GM21515 (cell line): ENCODE measurements at regions not wholly inside any gene's neighbourhood (a gene's known extent, or its start where the extent isn't known, plus 50 kb on each side); places are given as distances from the start of the nearest gene placed in this dataset.

ENCODE experiments used
- ATAC-seq: cut with Tn5 transposase; IDR thresholded peaks from one replicate; pipeline ENCODE4 v1.9.1; 2021; ENCODE audit not compliant: unreplicated experiment

- ATAC-seq: peak; percentile 84
Observed at GRCh38 chr12:105783983-105784947, 354.5 kb downstream of the NUAK1 start.

- no peak for ATAC-seq
Observed at GRCh38 chr12:105793421-105793820, 345.3 kb downstream of the NUAK1 start.

GRCh38 chr12:105798256-105798845, 340.4 kb downstream of the NUAK1 start:
- ATAC-seq: no peak

GRCh38 chr12:105799103-105799502, 339.7 kb downstream of the NUAK1 start:
- ATAC-seq: no peak

GRCh38 chr12:105801351-105801750, 337.4 kb downstream of the NUAK1 start:
- no peak for ATAC-seq

GRCh38 chr12:105803292-105803691, 335.5 kb downstream of the NUAK1 start:
- no peak for ATAC-seq

DNA sequence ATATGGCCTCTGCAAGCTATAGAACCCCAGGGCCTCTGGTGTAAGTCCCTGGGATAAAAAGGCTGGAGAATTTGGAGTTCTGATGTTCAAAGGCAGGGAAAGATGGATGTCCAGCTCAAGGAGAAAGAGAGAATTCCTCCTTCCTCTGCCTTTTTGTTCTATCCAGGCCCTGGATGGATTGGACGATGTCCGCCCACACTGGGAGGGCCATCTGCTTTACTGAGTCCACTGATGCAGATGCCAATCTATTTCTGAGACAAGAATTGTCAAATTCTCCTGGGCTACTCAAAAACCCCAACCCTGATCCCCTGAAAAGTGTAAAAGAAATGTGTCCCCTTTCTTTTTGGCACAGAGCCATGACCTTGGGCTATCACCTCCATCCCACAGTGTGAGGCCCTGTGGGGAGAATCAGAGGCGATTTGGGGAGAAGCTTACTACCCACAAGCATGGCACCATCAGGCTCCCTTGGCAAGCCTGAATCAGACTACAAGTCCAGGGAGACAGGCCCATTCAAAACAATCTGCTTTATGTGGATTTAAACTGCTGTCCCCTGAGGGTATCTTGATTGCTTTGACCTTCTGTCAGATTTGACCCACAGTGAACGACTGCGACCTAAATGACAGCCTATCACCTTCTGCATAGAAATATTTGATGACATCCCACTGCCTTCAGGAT, 334.0 kb downstream of the NUAK1 start:
- ATAC-seq: no peak

GRCh38 chr12:105805730-105806399, 332.9 kb downstream of the NUAK1 start:
- ATAC-seq: no peak

- ATAC-seq: no peak
Observed at GRCh38 chr12:105806400-105806770, 332.4 kb downstream of the NUAK1 start.

- ATAC-seq: no peak
Observed at GRCh38 chr12:105812366-105812765, 326.4 kb downstream of the NUAK1 start.

- no peak for ATAC-seq
Observed at GRCh38 chr12:105813201-105813600, 325.6 kb downstream of the NUAK1 start.

DNA sequence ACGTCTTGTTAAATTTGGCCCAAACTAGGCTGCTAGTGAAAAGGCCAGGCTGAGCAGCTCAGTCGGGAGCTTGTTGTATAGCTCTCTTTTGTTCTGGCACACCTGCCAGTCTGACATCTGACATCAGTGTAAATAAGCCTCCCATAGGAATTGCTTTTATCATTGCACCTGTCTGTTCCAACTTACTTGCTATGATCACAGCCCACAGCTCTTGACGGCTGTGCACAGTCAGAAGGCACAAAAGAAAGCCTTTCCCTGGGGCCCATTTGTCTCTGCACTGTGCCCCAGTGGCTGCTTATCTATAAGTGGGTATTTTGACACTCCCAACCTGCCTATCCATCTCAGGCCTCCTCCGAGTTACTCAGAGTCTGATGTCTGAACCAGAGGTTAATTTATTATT, 324.5 kb downstream of the NUAK1 start:
- ATAC-seq: no peak

DNA sequence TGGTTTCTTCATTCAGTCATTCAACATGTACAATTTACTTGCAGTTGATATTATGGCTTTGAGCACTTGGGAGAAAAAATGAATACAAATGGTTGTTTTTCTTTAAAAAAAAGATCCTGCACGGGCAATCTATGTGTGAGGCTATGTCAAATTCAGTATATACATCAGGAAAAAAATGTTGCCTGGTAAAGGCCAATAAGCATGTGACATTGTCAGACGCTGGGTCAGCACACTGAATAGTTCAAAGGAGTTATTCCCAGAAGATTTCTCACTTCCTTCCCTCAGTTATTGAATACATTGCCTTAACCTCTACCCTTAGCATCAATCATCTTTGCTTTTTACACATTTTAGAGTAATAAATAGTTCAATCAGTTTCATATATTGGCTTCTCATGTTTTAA, 319.2 kb downstream of the NUAK1 start:
- ATAC-seq: no peak

DNA sequence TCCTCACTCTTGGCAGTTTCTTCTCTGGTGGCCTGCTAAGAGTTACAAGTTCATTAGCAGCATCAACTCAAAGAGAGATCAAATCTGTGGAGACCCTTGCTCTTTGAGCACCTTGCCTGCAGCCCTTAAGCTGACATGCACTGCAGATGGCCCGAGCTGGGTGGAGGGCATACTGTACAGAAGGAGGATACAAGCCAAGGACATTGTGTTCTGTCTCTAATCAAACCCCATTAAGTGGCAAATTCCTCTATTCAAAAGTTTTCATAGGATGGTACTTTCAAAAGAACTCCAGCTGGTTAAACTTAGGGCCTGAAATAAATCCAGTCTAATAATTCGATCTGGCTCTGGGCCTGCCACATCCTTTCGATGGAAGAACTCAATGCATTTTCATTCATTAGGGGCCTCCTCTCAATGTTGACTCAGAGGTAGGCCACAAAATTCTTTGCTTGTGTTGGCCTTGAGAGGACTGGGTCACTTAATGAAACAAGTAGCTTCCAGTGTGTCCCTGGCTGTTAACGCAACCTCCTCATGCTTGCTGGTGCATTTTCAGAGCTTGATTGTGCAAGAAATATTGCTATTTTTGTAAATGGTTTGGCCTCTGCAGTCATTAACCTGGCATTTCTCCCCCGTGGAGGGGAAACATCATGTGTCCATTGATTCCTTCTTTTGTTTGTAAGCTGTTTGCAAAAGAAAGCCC, 318.2 kb downstream of the NUAK1 start:
- no peak for ATAC-seq

GRCh38 chr12:105822131-105823105, 316.3 kb downstream of the NUAK1 start:
- ATAC-seq: no peak

DNA sequence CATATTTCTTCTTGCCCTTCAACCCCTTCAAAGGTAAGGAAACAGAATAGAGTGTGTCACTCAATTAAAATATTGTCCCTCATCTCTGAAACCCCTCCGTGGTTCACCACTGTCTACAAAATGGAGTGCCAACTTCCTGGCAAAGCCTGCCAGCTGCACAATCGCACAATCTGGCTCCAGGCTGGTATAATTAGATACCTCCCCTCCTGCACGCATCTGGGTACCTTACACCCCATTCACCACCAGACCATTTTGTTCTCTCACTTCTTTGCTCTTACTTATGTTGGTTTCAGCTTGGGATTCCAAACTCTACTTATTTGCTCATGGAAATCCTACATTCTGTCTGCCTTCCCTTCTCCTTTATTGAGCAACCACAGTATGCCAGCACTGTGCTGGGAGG, 314.9 kb downstream of the NUAK1 start:
- no peak for ATAC-seq

GRCh38 chr12:105825141-105825540, 313.6 kb downstream of the NUAK1 start:
- no peak for ATAC-seq

GRCh38 chr12:105831372-105831771, 307.4 kb downstream of the NUAK1 start:
- ATAC-seq: no peak

DNA sequence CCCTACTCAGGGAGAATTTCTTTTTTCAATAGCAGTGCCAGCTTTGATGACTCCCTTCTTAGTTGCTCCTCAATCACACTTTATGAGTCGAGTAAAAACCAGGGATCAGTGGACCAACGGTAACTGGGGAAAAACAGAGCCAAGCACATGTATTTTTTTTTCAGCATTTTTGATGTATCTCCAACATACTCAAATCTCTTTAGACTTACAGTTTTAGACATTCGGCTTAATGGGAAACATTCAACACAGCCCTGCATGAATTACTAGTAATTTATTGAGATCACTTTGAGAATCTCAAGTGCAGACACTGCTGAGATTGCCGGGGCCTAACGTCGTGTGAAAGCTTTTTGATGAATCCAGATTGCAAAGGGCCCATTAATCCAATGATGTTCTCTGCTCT, 306.7 kb downstream of the NUAK1 start:
- ATAC-seq: no peak

DNA sequence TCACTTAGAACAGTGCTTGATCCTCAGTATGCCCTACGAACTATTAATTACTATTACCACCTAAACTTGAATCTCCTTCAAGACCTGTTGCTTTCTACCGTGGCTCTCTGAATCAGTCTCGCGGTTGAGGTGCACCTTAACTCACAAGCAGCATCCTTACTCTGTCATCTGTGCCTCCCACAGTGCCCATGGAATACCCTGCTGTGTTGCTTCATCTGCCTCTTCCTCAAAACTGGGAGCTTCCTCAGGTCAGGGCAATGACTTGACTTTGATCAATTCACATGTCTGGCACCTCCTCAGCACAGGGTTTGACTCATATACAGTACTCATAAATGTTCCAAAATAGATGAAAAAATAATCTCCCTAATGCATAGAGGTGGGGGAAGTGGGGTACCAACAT, 305.9 kb downstream of the NUAK1 start:
- ATAC-seq: no peak
